IPS DF 4.7 (cell line): ENCODE measurements at regions not wholly inside any gene's neighbourhood (a gene's known extent, or its start where the extent isn't known, plus 50 kb on each side); places are given as distances from the start of the nearest gene placed in this dataset.

Experiments used
- DNase-seq: peaks from one replicate; pipeline ENCODE4 v3.0.0-alpha.2; 2013; ENCODE audit warnings: low spot score; ENCODE audit errors: extremely low read depth

DNA sequence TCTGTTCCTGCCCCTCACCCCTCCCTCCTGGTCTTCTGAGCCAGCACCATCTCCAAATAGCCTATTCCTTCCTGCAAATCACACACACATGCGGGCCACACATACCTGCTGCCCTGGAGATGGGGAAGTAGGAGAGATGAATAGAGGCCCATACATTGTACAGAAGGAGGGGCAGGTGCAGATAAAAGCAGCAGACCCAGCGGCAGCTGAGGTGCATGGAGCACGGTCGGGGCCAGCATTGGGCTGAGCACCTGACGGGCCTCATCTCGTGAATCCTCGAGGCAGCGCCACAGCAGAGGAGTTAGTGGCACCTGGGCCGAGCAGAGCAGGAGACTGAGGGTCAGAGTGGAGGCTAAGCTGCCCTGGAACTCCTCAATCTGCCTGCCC, 941.8 kb downstream of the BRD1 start:
- no peak for DNase-seq

- DNase-seq, result no peak
These were observed 942.3 kb downstream of the BRD1 start for GRCh38 chr22:48885271-48885918.

DNA sequence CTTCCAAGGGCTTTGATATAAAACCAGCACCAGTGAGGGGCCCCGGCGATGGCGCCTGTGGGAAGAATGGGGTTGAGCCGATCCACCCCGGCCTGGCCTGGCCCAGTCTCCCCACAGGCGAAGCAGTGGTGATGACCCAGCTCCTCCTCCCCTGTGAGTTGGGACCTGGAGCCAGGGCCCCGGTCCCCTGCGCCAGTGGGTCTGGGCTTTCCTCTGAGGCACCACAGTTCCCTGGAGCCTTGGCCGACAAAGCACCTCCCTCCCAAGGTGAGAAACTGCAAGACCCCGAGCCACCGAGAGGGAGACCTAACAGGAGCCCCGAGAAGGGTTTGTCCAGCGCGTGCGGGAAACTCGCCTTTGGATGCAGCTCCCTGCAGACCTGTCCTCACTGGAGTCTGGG, 942.9 kb downstream of the BRD1 start:
- DNase-seq, result no peak

DNA sequence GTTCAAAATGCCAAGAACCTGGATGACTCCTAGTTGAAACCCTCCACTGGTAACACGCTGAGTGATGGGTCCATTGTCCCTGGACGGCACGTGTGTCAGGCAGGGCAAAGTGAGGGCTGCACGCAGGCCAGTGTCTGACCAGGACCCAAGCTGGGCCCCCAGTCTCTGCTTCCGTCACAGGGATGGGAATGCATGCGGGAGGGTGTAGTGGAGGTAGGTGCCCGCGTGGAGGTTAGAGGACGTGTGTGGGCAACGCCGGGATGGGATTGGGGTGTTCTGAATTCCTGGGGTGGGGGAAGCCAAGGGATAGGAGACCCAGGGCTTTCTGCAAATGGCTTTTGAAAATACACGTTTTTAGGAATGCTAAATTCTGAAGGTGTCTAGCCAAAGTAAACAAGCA, 943.3 kb downstream of the BRD1 start:
- no peak for DNase-seq

GRCh38 chr22:48883211-48883960, 944.3 kb downstream of the BRD1 start:
- no peak for DNase-seq

DNA sequence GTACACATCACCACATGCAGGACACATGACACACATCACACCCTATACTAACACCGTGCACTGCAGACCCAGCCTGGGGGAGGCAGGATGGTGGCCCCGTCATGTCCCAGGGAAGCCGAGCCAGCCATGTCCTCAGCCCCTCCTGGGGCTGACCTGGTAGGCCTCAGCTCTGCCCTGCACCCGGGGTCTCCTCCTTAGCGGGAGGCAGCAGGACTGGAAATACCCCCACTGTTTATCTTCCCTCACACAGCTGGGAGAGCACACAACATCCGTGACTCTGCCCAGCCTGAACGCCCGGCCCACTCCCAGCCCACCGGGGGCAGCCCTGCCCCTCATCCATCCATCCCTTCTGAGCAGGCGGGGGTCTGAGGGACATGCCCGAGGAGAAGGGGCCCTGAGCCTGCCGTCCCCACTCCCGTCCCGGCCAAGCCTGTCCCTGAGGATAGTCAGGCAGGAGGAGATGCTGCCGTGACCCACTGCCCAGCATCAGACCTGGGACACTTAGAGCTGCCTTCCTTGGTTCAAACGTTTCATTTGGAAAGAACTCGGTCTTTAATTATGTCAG, 945.0 kb downstream of the BRD1 start:
- no peak for DNase-seq

- no peak for DNase-seq
These were observed 946.2 kb downstream of the BRD1 start for GRCh38 chr22:48881326-48881980.

GRCh38 chr22:48880749-48881148, 946.9 kb downstream of the BRD1 start:
- DNase-seq, result no peak

DNA sequence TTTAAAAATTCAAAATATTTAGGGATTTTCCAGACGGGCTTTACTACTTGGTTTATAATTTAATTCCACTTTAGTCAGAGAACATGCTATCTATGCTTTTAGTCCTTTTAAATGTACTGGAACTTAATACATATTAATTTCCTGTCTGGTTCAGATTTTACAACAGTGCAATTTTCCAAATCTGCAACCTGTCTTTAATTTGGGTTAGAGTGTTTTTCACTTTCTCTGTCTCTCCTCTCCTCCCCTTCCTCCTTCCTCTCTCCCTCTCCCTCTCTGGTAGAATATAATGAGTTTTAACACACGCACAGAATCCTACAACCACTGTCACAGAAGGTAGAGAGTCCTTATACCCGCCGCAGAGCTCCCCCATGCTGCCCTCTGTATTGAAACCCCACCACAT, 950.7 kb downstream of the BRD1 start:
- no peak for DNase-seq

DNA sequence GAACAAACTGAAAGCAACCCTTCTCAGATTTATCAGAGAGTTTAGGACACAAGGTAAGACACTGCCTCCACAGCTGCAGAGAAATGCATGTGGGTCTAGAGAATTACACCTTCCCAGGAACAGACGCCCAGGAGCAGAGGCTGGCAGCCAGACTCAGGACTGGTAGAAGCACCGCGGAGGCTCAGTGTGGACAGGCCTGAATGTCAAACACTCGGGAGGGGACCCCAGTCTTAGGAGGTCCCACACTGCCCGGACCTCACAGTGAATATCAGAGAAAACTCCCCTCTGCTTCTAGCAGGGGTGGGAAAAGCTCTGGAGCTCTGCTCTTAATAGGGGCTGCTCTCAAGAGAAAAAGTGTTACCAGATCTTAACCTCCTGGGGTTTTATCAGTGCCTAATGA, 952.7 kb downstream of the BRD1 start:
- DNase-seq, result no peak

GRCh38 chr22:48873191-48873520, 954.5 kb downstream of the BRD1 start:
- no peak for DNase-seq

GRCh38 chr22:48872271-48873190, 955.1 kb downstream of the BRD1 start:
- DNase-seq, result no peak

DNA sequence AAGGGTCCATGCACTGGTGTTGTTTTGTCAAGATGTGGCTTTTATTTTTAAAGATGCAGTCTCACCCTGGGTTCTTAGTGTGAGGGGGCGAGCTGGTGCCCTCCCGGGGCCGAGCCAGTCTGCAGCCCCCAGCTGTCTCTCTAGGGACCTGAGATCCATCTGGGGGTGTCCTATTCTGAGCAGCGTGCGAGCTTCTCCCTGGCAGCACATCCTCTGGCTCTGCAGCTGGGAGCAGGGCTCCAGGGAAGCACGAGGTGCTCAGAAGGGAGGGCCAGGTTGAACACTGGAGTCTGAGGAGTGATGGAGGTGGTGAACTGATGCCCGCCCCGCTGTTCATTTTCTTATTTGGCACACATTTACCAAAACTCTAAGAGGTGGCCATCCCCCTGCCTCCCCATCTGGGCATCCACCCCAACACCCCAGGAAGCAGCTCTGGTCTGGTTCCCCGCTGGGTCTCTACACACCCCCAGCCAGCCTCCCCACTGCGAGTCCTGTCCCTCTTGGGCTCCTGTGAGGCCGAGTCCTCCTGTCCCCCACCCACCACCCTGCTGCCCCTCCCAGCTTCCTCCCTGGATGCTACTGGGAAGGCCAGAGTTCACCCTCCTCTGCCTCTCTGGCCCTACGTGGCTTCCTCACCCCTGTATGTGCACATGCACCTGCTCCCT, 956.4 kb downstream of the BRD1 start:
- no peak for DNase-seq

DNA sequence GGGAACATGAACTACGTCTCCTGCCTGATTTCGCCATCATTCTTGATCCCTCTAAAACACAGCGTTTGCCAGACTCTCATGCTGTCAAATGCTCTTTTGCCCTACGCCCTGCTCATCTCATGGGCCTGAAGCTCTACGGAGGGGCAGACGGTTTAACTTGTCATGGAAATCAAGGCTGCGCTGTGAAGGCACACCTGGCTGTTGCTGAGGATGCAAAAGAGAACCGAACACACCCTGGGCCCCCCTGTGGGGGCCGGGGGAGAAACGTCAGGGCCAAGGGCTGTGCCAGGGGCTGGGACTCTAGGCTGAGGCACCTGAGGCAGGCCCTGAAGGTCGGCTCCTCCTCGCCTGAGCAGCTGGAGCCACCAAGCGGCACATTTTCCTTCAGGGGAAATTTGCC, 957.2 kb downstream of the BRD1 start:
- no peak for DNase-seq

DNA sequence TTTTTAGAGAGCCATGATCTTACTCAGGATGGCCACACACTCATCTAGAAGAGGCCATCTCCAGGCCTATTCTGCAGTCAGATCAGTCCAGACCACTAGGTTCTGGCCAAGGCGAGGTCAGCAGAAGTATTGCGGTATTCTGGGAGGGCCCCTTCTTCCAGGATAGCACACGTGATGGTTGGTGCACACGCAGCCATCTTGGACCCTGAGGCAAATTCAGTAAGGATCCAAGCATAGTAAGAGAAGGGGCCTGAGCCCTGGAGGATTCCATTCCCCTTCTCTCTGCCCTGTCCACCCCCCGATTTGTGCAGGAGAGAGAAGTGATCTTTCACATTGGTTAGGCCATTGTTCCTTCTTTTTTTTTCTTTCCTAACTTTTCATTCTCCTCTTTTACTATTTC, 957.9 kb downstream of the BRD1 start:
- DNase-seq, result no peak

DNA sequence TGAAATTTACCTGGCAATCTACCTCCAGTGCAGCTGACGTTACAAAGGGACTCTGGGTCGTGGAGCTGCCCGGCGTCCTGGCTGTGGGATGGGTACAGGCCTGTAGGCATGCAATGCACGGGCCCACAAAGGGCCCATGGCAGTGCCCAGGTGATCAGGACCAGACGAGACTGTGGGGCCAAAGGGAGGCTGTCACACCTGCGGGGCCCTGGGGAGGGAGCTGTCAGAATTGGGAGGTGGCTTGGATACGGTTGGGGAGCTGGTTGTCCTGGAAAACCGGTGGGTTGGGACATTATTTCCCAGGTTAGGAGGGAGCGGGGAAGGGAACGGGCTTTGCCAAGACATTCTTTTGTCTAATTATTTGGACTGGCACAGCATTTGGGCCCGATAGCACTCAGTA, 958.5 kb downstream of the BRD1 start:
- no peak for DNase-seq

DNA sequence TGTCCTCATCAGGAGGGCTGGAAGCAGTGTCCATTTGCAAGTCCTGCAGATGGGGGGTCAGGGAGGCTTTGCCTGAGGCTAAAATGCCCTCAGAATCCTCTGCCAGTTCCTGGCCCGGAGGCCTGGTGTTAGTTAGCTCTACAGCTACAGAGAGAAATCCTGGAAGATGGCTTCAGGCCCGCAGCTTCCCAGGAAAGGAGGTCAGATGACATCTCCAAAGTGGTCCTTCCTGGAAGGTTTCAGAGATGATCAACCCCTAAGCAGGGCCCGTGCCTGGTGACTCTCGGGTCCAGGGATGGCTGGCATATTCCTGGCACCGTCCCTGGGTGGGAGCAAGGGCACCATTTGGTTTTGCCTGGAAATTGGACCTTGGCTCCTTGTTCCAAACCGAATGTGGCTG, 959.1 kb downstream of the BRD1 start:
- DNase-seq, result no peak

GRCh38 chr22:48867891-48868290, 959.8 kb downstream of the BRD1 start:
- no peak for DNase-seq

GRCh38 chr22:48866906-48867681, 960.6 kb downstream of the BRD1 start:
- DNase-seq, result no peak

DNA sequence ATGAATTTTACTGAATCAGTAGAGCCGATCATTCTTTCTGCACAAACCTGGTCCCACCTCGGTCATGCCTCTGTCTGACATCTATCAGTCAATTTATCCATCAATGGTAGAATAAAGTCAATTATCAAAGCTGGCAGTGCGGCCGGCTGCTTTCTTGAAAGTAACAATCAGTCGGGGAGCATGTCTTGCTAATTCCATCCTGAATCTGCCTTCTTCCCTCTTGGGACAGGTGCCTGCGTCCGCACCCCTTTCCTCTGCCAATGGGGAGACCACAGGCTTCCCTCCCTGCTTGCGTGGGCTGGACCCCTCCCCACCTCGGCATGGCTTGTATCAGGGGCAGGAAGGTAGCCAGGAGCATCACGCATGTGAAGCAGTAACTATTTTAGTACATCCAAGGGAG, 962.9 kb downstream of the BRD1 start:
- no peak for DNase-seq
